GM23338 (cell line): ENCODE measurements at regions not wholly inside any gene's neighbourhood (a gene's known extent, or its start where the extent isn't known, plus 50 kb on each side); places are given as distances from the start of the nearest gene placed in this dataset.

Source experiments
- ATAC-seq: fragments of 200-7000 bp; cut with Tn5 transposase; 3 replicates; pipeline ENCODE4 v1.9.1; 2020
- DNase-seq: peaks from one replicate; pipeline ENCODE4 v3.0.0-alpha.2; 2015; ENCODE audit warnings: low spot score
- H2AFZ ChIP-seq: fragments of 200-600 bp; sonication (generic); 2 replicates; pipeline ENCODE4 v1.8.0; 2016; ENCODE audit warnings: antibody characterized with exemption, mild to moderate bottlenecking, moderate library complexity
- H3F3A ChIP-seq: fragments of 200-600 bp; sonication (generic); replicated peaks from 2 replicates; pipeline ENCODE4 v1.8.0; 2017; ENCODE audit warnings: antibody characterized with exemption, mixed run types, low read depth
- H3K27ac ChIP-seq: fragments of 200-600 bp; sonication (generic); 2 replicates; pipeline ENCODE4 v1.6.1; 2016; ENCODE audit warnings: low read depth
- H3K27me3 ChIP-seq: fragments of 200-600 bp; sonication (generic); 2 replicates; pipeline ENCODE4 v1.8.0; 2016; ENCODE audit warnings: mild to moderate bottlenecking, mixed run types, moderate library complexity; ENCODE audit not compliant: insufficient read depth
- H3K36me3 ChIP-seq: fragments of 200-600 bp; sonication (generic); 2 replicates; pipeline ENCODE4 v1.8.0; 2016; ENCODE audit warnings: mild to moderate bottlenecking; ENCODE audit not compliant: insufficient read depth
- H3K4me1 ChIP-seq: fragments of 200-600 bp; sonication (generic); 2 replicates; pipeline ENCODE4 v1.8.0; 2016; ENCODE audit warnings: mild to moderate bottlenecking, moderate library complexity; ENCODE audit not compliant: insufficient read depth
- H3K4me2 ChIP-seq: fragments of 200-600 bp; sonication (generic); 2 replicates; pipeline ENCODE4 v1.7.1; 2017; ENCODE audit warnings: mixed run types
- H3K4me3 ChIP-seq: fragments of 200-600 bp; sonication (generic); 2 replicates; pipeline ENCODE4 v1.6.1; 2016; ENCODE audit warnings: mixed run types
- H3K79me2 ChIP-seq: fragments of 200-600 bp; sonication (generic); replicated peaks from 2 replicates; pipeline ENCODE4 v1.8.0; 2017; ENCODE audit warnings: mild to moderate bottlenecking; ENCODE audit not compliant: insufficient read depth
- H3K9me2 ChIP-seq: fragments of 200-600 bp; sonication (generic); 2 replicates; pipeline ENCODE4 v1.8.0; 2017; ENCODE audit not compliant: insufficient read depth
- H4K20me1 ChIP-seq: fragments of 200-600 bp; sonication (generic); replicated peaks from 2 replicates; pipeline ENCODE4 v1.8.0; 2017; ENCODE audit warnings: mild to moderate bottlenecking; ENCODE audit not compliant: insufficient read depth
- H3K27ac Mint-ChIP-seq: 2 replicates; pipeline ENCODE4 v1.8.0; 2020; ENCODE audit warnings: inconsistent platforms, mild to moderate bottlenecking, moderate library complexity, mixed read lengths
- H3K27me3 Mint-ChIP-seq: 3 replicates; pipeline ENCODE4 v1.8.0; 2022; ENCODE audit warnings: low read depth, mild to moderate bottlenecking, moderate library complexity, mixed read lengths, inconsistent platforms; ENCODE audit not compliant: insufficient read depth, poor library complexity
- H3K36me3 Mint-ChIP-seq: 3 replicates; pipeline ENCODE4 v1.8.0; 2021; ENCODE audit warnings: low read depth, mild to moderate bottlenecking, inconsistent platforms, moderate library complexity, mixed read lengths
- H3K4me1 Mint-ChIP-seq: 3 replicates; pipeline ENCODE4 v1.8.0; 2020; ENCODE audit warnings: mild to moderate bottlenecking, inconsistent platforms, mixed read lengths
- H3K4me3 Mint-ChIP-seq: 3 replicates; pipeline ENCODE4 v1.8.0; 2021; ENCODE audit warnings: moderate library complexity, mild to moderate bottlenecking, inconsistent platforms, mixed read lengths
- H3K9me3 Mint-ChIP-seq: 3 replicates; pipeline ENCODE4 v1.8.0; 2020; ENCODE audit warnings: moderate library complexity, mild to moderate bottlenecking, inconsistent platforms, mixed read lengths
- CREB1 ChIP-seq: fragments of 250-450 bp; sonication (Bioruptor Pico); IDR thresholded peaks from 2 replicates; pipeline ENCODE4 v1.5.0; 2020; ENCODE audit warnings: low read depth, mild to moderate bottlenecking, moderate library complexity
- EZH2 ChIP-seq: fragments of 200-600 bp; sonication (generic); IDR thresholded peaks from one replicate; pipeline ENCODE4 v1.8.0; 2017; ENCODE audit warnings: antibody characterized with exemption, mild to moderate bottlenecking, low read depth; ENCODE audit not compliant: unreplicated experiment
- EZH2phosphoT487 ChIP-seq: fragments of 200-600 bp; sonication (generic); IDR thresholded peaks from one replicate; pipeline ENCODE4 v1.8.1; 2018; ENCODE audit warnings: antibody characterized with exemption; ENCODE audit not compliant: unreplicated experiment
- JUNB ChIP-seq: IDR thresholded peaks from one replicate; pipeline ENCODE4 v1.6.1; 2016; ENCODE audit warnings: antibody characterized with exemption; ENCODE audit not compliant: unreplicated experiment
- NANOG ChIP-seq: IDR thresholded peaks from 2 replicates; pipeline ENCODE4 v1.6.1; 2016; ENCODE audit warnings: antibody characterized with exemption, borderline replicate concordance
- POLR2AphosphoS5 ChIP-seq: IDR thresholded peaks from 2 replicates; pipeline ENCODE4 v1.6.1; 2016; ENCODE audit warnings: antibody characterized with exemption, low read depth
- STAT1 ChIP-seq: IDR thresholded peaks from one replicate; pipeline ENCODE4 v1.6.1; 2016; ENCODE audit warnings: antibody characterized with exemption; ENCODE audit not compliant: unreplicated experiment
- ZNF114 ChIP-seq: fragments of 250-450 bp; sonication (Bioruptor Pico); IDR thresholded peaks from 2 replicates; pipeline ENCODE4 v1.5.0; 2020; ENCODE audit warnings: mild to moderate bottlenecking, moderate library complexity
- ZNF331 ChIP-seq: fragments of 250-450 bp; sonication (Bioruptor Pico); IDR thresholded peaks from 2 replicates; pipeline ENCODE4 v1.5.0; 2020; ENCODE audit warnings: low read depth, mild to moderate bottlenecking, moderate library complexity
- TF ChIP-seq, protein P1 (sequence below): IDR thresholded peaks from one replicate; pipeline ENCODE4 v1.6.1; 2018; ENCODE audit warnings: antibody characterized with exemption; ENCODE audit not compliant: unreplicated experiment
- TF ChIP-seq, protein P2 (sequence below): fragments of 250-450 bp; sonication (Bioruptor Pico); IDR thresholded peaks from 2 replicates; pipeline ENCODE4 v1.5.0; 2020; ENCODE audit warnings: mild to moderate bottlenecking, moderate library complexity
- TF ChIP-seq, protein P3 (sequence below), 2 experiments: fragments of 200-600 bp in 1 of 2; sonication (generic) in 1 of 2; conservative IDR thresholded peaks; 2 replicates each; pipeline versions ENCODE4 v1.5.1 to v1.6.1; 2016 to 2017; ENCODE audit warnings: antibody characterized with exemption in 2 of 2, low read depth in 2 of 2, mild to moderate bottlenecking in 2 of 2, moderate library complexity in 1 of 2
- TF ChIP-seq, protein P4 (sequence below): IDR thresholded peaks from 2 replicates; pipeline ENCODE4 v1.6.1; 2016; ENCODE audit warnings: antibody characterized with exemption

DNA sequence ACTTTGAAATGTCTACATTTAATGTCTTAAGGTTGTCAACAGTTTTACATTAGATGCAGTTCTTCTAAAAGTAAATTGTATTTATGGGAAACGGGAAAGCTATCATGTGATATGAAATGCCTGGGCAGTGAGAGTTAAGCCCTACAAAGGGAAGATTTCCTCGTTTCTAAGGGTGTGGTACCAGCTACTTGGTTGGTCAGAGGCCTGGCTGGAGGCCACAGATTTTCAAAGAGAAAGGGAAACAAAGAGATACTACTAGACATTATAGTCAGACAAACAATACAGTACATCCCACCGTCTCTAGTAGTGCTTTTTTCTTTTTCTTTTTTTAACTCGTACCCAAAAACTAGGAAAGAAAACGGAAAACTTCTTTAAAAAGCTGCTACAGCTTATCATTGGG lies 467.8 kb downstream of the PCDH7 start:
- peaks cover 2% of the 10 kb centered on the region for H3K27me3 Mint-ChIP-seq
- peaks cover 28% of the 10 kb centered on the region for H3K36me3 Mint-ChIP-seq
- H3K4me3 ChIP-seq = no peak overlapping the region
- H3K9me3 Mint-ChIP-seq = peaks cover 37% of the 10 kb centered on the region
- no peak overlapping the region for H3K27ac Mint-ChIP-seq
- no peaks in the 10 kb centered on the region for H3K36me3 ChIP-seq
- TF ChIP-seq CREB1 = no peak
- no peak for TF ChIP-seq STAT1
- TF ChIP-seq ZNF331 (CRISPR knock-in tag) = no peak
- TF ChIP-seq, protein P1, sequence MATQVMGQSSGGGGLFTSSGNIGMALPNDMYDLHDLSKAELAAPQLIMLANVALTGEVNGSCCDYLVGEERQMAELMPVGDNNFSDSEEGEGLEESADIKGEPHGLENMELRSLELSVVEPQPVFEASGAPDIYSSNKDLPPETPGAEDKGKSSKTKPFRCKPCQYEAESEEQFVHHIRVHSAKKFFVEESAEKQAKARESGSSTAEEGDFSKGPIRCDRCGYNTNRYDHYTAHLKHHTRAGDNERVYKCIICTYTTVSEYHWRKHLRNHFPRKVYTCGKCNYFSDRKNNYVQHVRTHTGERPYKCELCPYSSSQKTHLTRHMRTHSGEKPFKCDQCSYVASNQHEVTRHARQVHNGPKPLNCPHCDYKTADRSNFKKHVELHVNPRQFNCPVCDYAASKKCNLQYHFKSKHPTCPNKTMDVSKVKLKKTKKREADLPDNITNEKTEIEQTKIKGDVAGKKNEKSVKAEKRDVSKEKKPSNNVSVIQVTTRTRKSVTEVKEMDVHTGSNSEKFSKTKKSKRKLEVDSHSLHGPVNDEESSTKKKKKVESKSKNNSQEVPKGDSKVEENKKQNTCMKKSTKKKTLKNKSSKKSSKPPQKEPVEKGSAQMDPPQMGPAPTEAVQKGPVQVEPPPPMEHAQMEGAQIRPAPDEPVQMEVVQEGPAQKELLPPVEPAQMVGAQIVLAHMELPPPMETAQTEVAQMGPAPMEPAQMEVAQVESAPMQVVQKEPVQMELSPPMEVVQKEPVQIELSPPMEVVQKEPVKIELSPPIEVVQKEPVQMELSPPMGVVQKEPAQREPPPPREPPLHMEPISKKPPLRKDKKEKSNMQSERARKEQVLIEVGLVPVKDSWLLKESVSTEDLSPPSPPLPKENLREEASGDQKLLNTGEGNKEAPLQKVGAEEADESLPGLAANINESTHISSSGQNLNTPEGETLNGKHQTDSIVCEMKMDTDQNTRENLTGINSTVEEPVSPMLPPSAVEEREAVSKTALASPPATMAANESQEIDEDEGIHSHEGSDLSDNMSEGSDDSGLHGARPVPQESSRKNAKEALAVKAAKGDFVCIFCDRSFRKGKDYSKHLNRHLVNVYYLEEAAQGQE = no peak
- TF ChIP-seq EZH2phosphoT487 = no peak
- TF ChIP-seq, protein P2, sequence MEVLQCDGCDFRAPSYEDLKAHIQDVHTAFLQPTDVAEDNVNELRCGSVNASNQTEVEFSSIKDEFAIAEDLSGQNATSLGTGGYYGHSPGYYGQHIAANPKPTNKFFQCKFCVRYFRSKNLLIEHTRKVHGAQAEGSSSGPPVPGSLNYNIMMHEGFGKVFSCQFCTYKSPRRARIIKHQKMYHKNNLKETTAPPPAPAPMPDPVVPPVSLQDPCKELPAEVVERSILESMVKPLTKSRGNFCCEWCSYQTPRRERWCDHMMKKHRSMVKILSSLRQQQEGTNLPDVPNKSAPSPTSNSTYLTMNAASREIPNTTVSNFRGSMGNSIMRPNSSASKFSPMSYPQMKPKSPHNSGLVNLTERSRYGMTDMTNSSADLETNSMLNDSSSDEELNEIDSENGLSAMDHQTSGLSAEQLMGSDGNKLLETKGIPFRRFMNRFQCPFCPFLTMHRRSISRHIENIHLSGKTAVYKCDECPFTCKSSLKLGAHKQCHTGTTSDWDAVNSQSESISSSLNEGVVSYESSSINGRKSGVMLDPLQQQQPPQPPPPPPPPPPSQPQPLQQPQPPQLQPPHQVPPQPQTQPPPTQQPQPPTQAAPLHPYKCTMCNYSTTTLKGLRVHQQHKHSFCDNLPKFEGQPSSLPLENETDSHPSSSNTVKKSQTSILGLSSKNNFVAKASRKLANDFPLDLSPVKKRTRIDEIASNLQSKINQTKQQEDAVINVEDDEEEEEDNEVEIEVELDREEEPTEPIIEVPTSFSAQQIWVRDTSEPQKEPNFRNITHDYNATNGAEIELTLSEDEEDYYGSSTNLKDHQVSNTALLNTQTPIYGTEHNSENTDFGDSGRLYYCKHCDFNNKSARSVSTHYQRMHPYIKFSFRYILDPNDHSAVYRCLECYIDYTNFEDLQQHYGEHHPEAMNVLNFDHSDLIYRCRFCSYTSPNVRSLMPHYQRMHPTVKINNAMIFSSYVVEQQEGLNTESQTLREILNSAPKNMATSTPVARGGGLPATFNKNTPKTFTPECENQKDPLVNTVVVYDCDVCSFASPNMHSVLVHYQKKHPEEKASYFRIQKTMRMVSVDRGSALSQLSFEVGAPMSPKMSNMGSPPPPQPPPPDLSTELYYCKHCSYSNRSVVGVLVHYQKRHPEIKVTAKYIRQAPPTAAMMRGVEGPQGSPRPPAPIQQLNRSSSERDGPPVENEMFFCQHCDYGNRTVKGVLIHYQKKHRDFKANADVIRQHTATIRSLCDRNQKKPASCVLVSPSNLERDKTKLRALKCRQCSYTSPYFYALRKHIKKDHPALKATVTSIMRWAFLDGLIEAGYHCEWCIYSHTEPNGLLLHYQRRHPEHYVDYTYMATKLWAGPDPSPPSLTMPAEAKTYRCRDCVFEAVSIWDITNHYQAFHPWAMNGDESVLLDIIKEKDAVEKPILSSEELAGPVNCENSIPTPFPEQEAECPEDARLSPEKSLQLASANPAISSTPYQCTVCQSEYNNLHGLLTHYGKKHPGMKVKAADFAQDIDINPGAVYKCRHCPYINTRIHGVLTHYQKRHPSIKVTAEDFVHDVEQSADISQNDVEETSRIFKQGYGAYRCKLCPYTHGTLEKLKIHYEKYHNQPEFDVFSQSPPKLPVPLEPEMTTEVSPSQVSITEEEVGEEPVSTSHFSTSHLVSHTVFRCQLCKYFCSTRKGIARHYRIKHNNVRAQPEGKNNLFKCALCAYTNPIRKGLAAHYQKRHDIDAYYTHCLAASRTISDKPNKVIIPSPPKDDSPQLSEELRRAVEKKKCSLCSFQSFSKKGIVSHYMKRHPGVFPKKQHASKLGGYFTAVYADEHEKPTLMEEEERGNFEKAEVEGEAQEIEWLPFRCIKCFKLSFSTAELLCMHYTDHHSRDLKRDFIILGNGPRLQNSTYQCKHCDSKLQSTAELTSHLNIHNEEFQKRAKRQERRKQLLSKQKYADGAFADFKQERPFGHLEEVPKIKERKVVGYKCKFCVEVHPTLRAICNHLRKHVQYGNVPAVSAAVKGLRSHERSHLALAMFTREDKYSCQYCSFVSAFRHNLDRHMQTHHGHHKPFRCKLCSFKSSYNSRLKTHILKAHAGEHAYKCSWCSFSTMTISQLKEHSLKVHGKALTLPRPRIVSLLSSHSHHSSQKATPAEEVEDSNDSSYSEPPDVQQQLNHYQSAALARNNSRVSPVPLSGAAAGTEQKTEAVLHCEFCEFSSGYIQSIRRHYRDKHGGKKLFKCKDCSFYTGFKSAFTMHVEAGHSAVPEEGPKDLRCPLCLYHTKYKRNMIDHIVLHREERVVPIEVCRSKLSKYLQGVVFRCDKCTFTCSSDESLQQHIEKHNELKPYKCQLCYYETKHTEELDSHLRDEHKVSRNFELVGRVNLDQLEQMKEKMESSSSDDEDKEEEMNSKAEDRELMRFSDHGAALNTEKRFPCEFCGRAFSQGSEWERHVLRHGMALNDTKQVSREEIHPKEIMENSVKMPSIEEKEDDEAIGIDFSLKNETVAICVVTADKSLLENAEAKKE (CRISPR knock-in tag) = no peak
- no peak for TF ChIP-seq POLR2AphosphoS5
- TF ChIP-seq ZNF114 = no peak
- TF ChIP-seq, protein P3, sequence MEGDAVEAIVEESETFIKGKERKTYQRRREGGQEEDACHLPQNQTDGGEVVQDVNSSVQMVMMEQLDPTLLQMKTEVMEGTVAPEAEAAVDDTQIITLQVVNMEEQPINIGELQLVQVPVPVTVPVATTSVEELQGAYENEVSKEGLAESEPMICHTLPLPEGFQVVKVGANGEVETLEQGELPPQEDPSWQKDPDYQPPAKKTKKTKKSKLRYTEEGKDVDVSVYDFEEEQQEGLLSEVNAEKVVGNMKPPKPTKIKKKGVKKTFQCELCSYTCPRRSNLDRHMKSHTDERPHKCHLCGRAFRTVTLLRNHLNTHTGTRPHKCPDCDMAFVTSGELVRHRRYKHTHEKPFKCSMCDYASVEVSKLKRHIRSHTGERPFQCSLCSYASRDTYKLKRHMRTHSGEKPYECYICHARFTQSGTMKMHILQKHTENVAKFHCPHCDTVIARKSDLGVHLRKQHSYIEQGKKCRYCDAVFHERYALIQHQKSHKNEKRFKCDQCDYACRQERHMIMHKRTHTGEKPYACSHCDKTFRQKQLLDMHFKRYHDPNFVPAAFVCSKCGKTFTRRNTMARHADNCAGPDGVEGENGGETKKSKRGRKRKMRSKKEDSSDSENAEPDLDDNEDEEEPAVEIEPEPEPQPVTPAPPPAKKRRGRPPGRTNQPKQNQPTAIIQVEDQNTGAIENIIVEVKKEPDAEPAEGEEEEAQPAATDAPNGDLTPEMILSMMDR (conservative IDR thresholded peaks at IDR 0.05; ENCODE audit: low read depth in 2 of 2) = no peak
- no peak for TF ChIP-seq NANOG
- TF ChIP-seq, protein P4, sequence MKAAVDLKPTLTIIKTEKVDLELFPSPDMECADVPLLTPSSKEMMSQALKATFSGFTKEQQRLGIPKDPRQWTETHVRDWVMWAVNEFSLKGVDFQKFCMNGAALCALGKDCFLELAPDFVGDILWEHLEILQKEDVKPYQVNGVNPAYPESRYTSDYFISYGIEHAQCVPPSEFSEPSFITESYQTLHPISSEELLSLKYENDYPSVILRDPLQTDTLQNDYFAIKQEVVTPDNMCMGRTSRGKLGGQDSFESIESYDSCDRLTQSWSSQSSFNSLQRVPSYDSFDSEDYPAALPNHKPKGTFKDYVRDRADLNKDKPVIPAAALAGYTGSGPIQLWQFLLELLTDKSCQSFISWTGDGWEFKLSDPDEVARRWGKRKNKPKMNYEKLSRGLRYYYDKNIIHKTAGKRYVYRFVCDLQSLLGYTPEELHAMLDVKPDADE = no peak
- TF ChIP-seq EZH2 = no peak
- no peak for TF ChIP-seq JUNB
- H3K4me1 ChIP-seq = no peaks in the 10 kb centered on the region
- ATAC-seq (no peak), DNase-seq (no peak)
- no peak overlapping the region for H3K27ac ChIP-seq
- no peak overlapping the region for H3K4me2 ChIP-seq
- no peaks in the 10 kb centered on the region for H3K79me2 ChIP-seq
- no peaks in the 10 kb centered on the region for H3K27me3 ChIP-seq
- no peaks in the 10 kb centered on the region for H4K20me1 ChIP-seq
- no peaks in the 10 kb centered on the region for H3F3A ChIP-seq
- no peak overlapping the region for H3K4me3 Mint-ChIP-seq
- H3K4me1 Mint-ChIP-seq = no peaks in the 10 kb centered on the region
- no peaks in the 10 kb centered on the region for H3K9me2 ChIP-seq
- no peak overlapping the region for H2AFZ ChIP-seq
